HepG2 (cell line): ENCODE measurements at regions not wholly inside any gene's neighbourhood (a gene's known extent, or its start where the extent isn't known, plus 50 kb on each side); places are given as distances from the start of the nearest gene placed in this dataset.

Source experiments
- ATAC-seq: fragments of 200-7000 bp; cut with Tn5 transposase; 3 replicates; pipeline ENCODE4 v1.9.1; 2020; ENCODE audit warnings: mild to moderate bottlenecking, moderate library complexity
- BruUV-seq: library from RNA; stranded (reverse); fragments of 400-500 nt; replicated peaks from 2 replicates; lab custom pipeline; 2021; lab: Mats Ljungman, UMichigan
- CTCF ChIA-PET: fragments of 300-600 bp; formaldehyde crosslinking; extraction: SDS; loops from one replicate; lab custom pipeline; 2021; ENCODE audit warnings: low total read pairs, inconsistent platforms, low intra/inter-chr PET ratio; lab: Yijun Ruan, JAX
- POLR2A ChIA-PET: fragments of 350-600 bp; sonication (Branson Sonifier 250); formaldehyde crosslinking; loops from one replicate; lab custom pipeline; 2020; ENCODE audit warnings: antibody characterized with exemption, inconsistent platforms; lab: Yijun Ruan, JAX
- DNase-seq: peaks from one replicate; pipeline ENCODE4 v3.0.0-alpha.2; 2015; ENCODE audit warnings: low spot score
- FAIRE-seq: peaks from 3 replicates; lab custom pipeline; 2011; peaks lifted over from hg19 to GRCh38; lab: Jason Lieb, UNC
- H2AFZ ChIP-seq: one replicate; pipeline ENCODE4 v1.6.1; 2011; ENCODE audit warnings: low read length, inconsistent platforms
- H3K27ac ChIP-seq: fragments of 300-600 bp; 3 replicates; pipeline ENCODE4 v1.8.0; 2011; ENCODE audit warnings: mixed run types, mild to moderate bottlenecking, mixed read lengths, low read length, inconsistent platforms; ENCODE audit not compliant: insufficient read depth; ENCODE audit errors: extremely low read length
- H3K27me3 ChIP-seq, 2 experiments: fragments of 200-600 bp in 1 of 2; 2 replicates in 1 of 2; 3 replicates in 1 of 2; pipeline versions ENCODE4 v1.6.0 to v1.8.0; 2011; ENCODE audit warnings: low read length in 2 of 2, mild to moderate bottlenecking in 2 of 2, moderate library complexity in 2 of 2, inconsistent platforms in 1 of 2; ENCODE audit not compliant: insufficient read depth in 2 of 2, control insufficient read depth in 1 of 2
- H3K36me3 ChIP-seq, 2 experiments: fragments of 200-600 bp in 1 of 2; replicated peaks in 1 of 2; 2 replicates in 1 of 2; 3 replicates in 1 of 2; pipeline versions ENCODE4 v1.5.1 to v1.8.0; 2011; ENCODE audit warnings: low read length in 2 of 2, inconsistent platforms in 1 of 2; ENCODE audit not compliant: insufficient read depth in 2 of 2, control insufficient read depth in 1 of 2
- H3K4me1 ChIP-seq: 2 replicates; pipeline ENCODE4 v1.5.1; 2012; ENCODE audit warnings: low read length, inconsistent platforms; ENCODE audit not compliant: insufficient read depth
- H3K4me2 ChIP-seq: 2 replicates; pipeline ENCODE4 v1.6.0; 2011; ENCODE audit warnings: low read depth, low read length, inconsistent platforms
- H3K4me3 ChIP-seq, 3 experiments: fragments of 200-600 bp in 1 of 3; sonication (generic), shearing (Covaris generic) in 1 of 3; replicated peaks in 1 of 3; 2 replicates each; pipeline ENCODE4 v1.5.1; 2011 to 2016; ENCODE audit warnings: low read length in 3 of 3, inconsistent platforms in 2 of 3, low read depth in 2 of 3, mild to moderate bottlenecking in 2 of 3, control low read depth in 1 of 3, mixed read lengths in 1 of 3; ENCODE audit not compliant: insufficient read depth in 1 of 3
- H3K79me2 ChIP-seq: one replicate; pipeline ENCODE4 v1.6.1; 2011; ENCODE audit warnings: low read length, inconsistent platforms; ENCODE audit not compliant: insufficient read depth
- H3K9ac ChIP-seq: 2 replicates; pipeline ENCODE4 v1.6.0; 2011; ENCODE audit warnings: mild to moderate bottlenecking, low read depth, low read length, inconsistent platforms; ENCODE audit not compliant: insufficient read depth
- H3K9me3 ChIP-seq: 2 replicates; pipeline ENCODE4 v1.5.1; 2012; ENCODE audit warnings: mild to moderate bottlenecking, low read length
- H4K20me1 ChIP-seq: 2 replicates; pipeline ENCODE4 v1.6.0; 2011; ENCODE audit warnings: inconsistent platforms, mild to moderate bottlenecking, low read length, moderate library complexity; ENCODE audit not compliant: insufficient read depth
- GFI1 ChIP-seq: sonication (generic); formaldehyde crosslinking; IDR thresholded peaks from 2 replicates; pipeline ENCODE4 v1.5.0; 2020; ENCODE audit warnings: missing genetic modification reagents, mild to moderate bottlenecking, borderline replicate concordance
- MIER3 ChIP-seq: IDR thresholded peaks from 2 replicates; pipeline ENCODE4 v1.6.1; 2016; ENCODE audit warnings: missing compliant biosample characterization, borderline replicate concordance
- NFE2 ChIP-seq: sonication (generic); formaldehyde crosslinking; IDR thresholded peaks from 2 replicates; pipeline ENCODE4 v1.4.0; 2020; ENCODE audit warnings: missing genetic modification reagents
- TGIF2 ChIP-seq: IDR thresholded peaks from 2 replicates; pipeline ENCODE4 v1.6.1; 2016; ENCODE audit warnings: control low read depth, missing compliant biosample characterization
- ZIK1 ChIP-seq: sonication (generic); formaldehyde crosslinking; IDR thresholded peaks from 2 replicates; pipeline ENCODE4 v1.5.0; 2020; ENCODE audit warnings: mild to moderate bottlenecking, low read depth, missing genetic modification reagents, borderline replicate concordance
- ZNF34 ChIP-seq: sonication (generic); formaldehyde crosslinking; IDR thresholded peaks from 2 replicates; pipeline ENCODE4 v1.4.0; 2020; ENCODE audit warnings: mild to moderate bottlenecking, missing genetic modification reagents, borderline replicate concordance
- ZNF672 ChIP-seq: sonication (generic); formaldehyde crosslinking; IDR thresholded peaks from 2 replicates; pipeline ENCODE4 v1.8.1; 2022; ENCODE audit warnings: missing genetic modification reagents
- ZNF761 ChIP-seq: sonication (generic); formaldehyde crosslinking; conservative IDR thresholded peaks from 2 replicates; pipeline ENCODE4 v1.4.0; 2020; ENCODE audit warnings: mild to moderate bottlenecking, missing genetic modification reagents
- WGBS: methylation state at CpG from one replicate; pipeline ENCODE4 v1.1.6; 2017; ENCODE audit warnings: low lambda C conversion rate; 5-methylcytosine and 5-hydroxymethylcytosine counted together
- in situ Hi-C: cut with HindIII; loops from 2 replicates; pipeline ENCODE4 v1.10.0; 2017; ENCODE audit warnings: low pct_unique_long_range_greater_than_20kb; ENCODE audit not compliant: extremely low pct_ligation_motif_present
- intact Hi-C: fragments of 100-400 bp; cut with micrococcal nuclease; formaldehyde crosslinking; loops from one replicate; pipeline ENCODE4 v1.10.0; 2022; ENCODE audit not compliant: unreplicated experiment
- TF ChIP-seq, protein P1 (sequence below), 2 experiments: fragments of 450-650 bp in 1 of 2; sonication (generic) in 1 of 2; formaldehyde crosslinking in 1 of 2; IDR thresholded peaks; 2 replicates each; pipeline versions ENCODE4 v1.6.1 to v1.8.0; 2016 to 2022; ENCODE audit warnings: antibody characterized with exemption in 1 of 2, mild to moderate bottlenecking in 1 of 2, missing genetic modification reagents in 1 of 2

DNA sequence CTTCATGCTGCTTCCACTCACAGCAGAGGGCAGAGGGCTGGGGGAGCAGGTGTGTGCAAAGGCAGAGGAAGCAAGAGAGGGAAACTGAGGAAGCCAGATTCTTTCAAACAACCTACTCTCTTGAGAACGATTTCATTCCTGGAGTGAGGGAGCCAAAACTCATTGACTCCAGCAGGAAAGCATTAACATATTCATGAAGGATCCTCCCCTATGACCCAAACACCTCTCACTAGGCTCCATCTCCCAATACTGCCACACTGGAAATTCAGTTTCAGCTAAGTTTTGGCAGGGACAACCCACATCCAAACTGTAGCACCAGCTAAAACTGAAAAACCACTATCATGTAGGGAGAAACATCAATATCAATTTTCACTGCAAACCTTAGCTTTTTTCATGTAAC lies 125.1 kb downstream of the OLIG3 start:
- Histone ChIP-seq H3K9me3 (no peaks in the 10 kb centered on the region), H3K79me2 (no peaks in the 10 kb centered on the region), H3K4me1 (peaks cover 41% of the 10 kb centered on the region), H3K4me3 (no peak overlapping the region), H3K36me3 (no peaks in the 10 kb centered on the region), H3K27me3 (no peaks in the 10 kb centered on the region), H2AFZ (no peak overlapping the region), H4K20me1 (no peaks in the 10 kb centered on the region), H3K4me2 (no peak overlapping the region), H3K9ac (no peak overlapping the region), H3K27ac (no peak overlapping the region)
- ATAC-seq (no peak), DNase-seq (no peak), FAIRE-seq (no peak)
- BruUV-seq = no TSS peak
- POLR2A ChIA-PET = interaction anchor here (2.3 kb wide), 1 partner anchor 12 kb away, joined by 6 read pairs; no protein-coding TSS in a partner anchor
- in situ Hi-C loops = no loop called here
- no peak for TF ChIP-seq TGIF2 (CRISPR knock-in tag)
- TF ChIP-seq ZIK1 (CRISPR knock-in tag) = no peak
- no peak for TF ChIP-seq MIER3 (CRISPR knock-in tag)
- TF ChIP-seq NFE2 (CRISPR knock-in tag) = no peak
- no peak for TF ChIP-seq GFI1 (CRISPR knock-in tag)
- TF ChIP-seq ZNF761 (CRISPR knock-in tag) = no peak
- no peak for TF ChIP-seq ZNF34 (CRISPR knock-in tag)
- WGBS = 86% methylated on average over 1 of the region's 1 CpG
- CTCF ChIA-PET = no interaction called here
- intact Hi-C loops = no loop called here

DNA sequence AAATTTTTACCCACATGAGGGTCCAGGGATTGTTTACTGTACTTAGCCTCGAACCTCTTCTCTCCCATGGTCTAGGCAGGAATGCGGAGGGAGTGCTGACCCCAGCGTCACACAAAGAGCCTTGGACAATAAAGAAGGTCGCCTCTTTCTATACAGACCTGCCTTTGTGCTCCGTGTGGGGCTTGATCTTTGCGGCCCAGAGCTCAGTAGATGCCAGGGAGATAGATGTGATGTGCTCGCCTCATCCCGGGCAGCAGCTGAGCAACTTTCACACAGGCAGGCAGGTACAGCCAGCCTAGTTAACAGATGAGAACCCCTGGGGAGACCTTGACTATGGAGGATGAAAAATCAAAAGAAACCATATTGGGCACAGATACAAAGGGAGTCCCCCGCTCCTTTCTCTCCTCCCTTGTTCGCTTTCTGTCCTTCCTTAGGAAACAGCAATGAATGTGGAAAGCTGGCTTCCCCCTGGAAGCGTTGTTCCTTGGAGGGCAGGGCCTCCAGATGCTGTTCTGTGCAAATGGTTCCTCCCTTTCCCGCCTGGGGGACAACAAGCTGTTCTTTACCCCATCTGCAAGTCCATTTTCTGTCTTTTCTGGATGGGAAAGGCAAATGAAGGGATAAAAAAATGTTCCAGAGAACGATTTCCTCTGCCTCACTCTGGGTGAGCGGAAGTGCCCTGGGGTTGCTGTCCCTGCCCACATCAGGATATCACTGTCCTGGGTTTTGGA lies 128.3 kb downstream of the OLIG3 start:
- FAIRE-seq = no peak
- no TSS peak for BruUV-seq
- no peak for TF ChIP-seq ZNF672 (CRISPR knock-in tag)
- TF ChIP-seq, protein P1, sequence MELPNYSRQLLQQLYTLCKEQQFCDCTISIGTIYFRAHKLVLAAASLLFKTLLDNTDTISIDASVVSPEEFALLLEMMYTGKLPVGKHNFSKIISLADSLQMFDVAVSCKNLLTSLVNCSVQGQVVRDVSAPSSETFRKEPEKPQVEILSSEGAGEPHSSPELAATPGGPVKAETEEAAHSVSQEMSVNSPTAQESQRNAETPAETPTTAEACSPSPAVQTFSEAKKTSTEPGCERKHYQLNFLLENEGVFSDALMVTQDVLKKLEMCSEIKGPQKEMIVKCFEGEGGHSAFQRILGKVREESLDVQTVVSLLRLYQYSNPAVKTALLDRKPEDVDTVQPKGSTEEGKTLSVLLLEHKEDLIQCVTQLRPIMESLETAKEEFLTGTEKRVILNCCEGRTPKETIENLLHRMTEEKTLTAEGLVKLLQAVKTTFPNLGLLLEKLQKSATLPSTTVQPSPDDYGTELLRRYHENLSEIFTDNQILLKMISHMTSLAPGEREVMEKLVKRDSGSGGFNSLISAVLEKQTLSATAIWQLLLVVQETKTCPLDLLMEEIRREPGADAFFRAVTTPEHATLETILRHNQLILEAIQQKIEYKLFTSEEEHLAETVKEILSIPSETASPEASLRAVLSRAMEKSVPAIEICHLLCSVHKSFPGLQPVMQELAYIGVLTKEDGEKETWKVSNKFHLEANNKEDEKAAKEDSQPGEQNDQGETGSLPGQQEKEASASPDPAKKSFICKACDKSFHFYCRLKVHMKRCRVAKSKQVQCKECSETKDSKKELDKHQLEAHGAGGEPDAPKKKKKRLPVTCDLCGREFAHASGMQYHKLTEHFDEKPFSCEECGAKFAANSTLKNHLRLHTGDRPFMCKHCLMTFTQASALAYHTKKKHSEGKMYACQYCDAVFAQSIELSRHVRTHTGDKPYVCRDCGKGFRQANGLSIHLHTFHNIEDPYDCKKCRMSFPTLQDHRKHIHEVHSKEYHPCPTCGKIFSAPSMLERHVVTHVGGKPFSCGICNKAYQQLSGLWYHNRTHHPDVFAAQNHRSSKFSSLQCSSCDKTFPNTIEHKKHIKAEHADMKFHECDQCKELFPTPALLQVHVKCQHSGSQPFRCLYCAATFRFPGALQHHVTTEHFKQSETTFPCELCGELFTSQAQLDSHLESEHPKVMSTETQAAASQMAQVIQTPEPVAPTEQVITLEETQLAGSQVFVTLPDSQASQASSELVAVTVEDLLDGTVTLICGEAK (IDR thresholded peaks at IDR 0.05) = no peak
- TF ChIP-seq, protein P1 (CRISPR knock-in tag; IDR thresholded peaks at IDR 0.05) = no peak

More for the DNA sequence above, 128.3 kb downstream of the OLIG3 start:
- H3K9me3 ChIP-seq = no peaks in the 10 kb centered on the region
- no peak overlapping the region for H3K4me3 ChIP-seq
- in situ Hi-C loops = no loop called here
- H3K4me1 ChIP-seq = peaks cover 28% of the 10 kb centered on the region
- ChIA-PET CTCF (no interaction called here), POLR2A (no interaction called here)
- DNase-seq (peak; percentile 66), ATAC-seq (peak; percentile 76)
- no peaks in the 10 kb centered on the region for H3K79me2 ChIP-seq
- H2AFZ ChIP-seq = no peak overlapping the region
- H4K20me1 ChIP-seq = no peaks in the 10 kb centered on the region
- WGBS = 81% methylated on average over 14 of the region's 14 CpGs
- H3K27me3 ChIP-seq = no peaks in the 10 kb centered on the region
- intact Hi-C loops = no loop called here
- H3K4me2 ChIP-seq = no peak overlapping the region
- no peak overlapping the region for H3K27ac ChIP-seq
- no peak overlapping the region for H3K9ac ChIP-seq
- no peaks in the 10 kb centered on the region for H3K36me3 ChIP-seq
